Neuron (in vitro differentiated cells): ENCODE measurements at regions not wholly inside any gene's neighbourhood (a gene's known extent, or its start where the extent isn't known, plus 50 kb on each side); places are given as distances from the start of the nearest gene placed in this dataset.

Experiments used
- H2AFZ ChIP-seq: one replicate; pipeline ENCODE4 v1.6.1; 2013; ENCODE audit warnings: low read depth, mild to moderate bottlenecking, inconsistent platforms, low read length, moderate library complexity
- H3K27me3 ChIP-seq: one replicate; pipeline ENCODE4 v1.6.1; 2013; ENCODE audit warnings: low read length; ENCODE audit not compliant: insufficient read depth
- H3K36me3 ChIP-seq: one replicate; pipeline ENCODE4 v1.6.1; 2013; ENCODE audit warnings: low read length; ENCODE audit not compliant: insufficient read depth
- H3K4me1 ChIP-seq: one replicate; pipeline ENCODE4 v1.6.1; 2013; ENCODE audit warnings: low read length; ENCODE audit not compliant: insufficient read depth
- H3K4me3 ChIP-seq: 2 replicates; pipeline ENCODE4 v1.5.1; 2013; ENCODE audit warnings: mild to moderate bottlenecking, low read length, moderate library complexity
- H3K9me3 ChIP-seq: one replicate; pipeline ENCODE4 v1.6.1; 2013; ENCODE audit warnings: low read length

GRCh38 chr9:4413856-4414255 lies 76.4 kb upstream of the SLC1A1 start:
- Histone ChIP-seq H3K27me3 (no peaks in the 10 kb centered on the region), H2AFZ (no peak overlapping the region), H3K9me3 (no peaks in the 10 kb centered on the region), H3K36me3 (no peaks in the 10 kb centered on the region), H3K4me3 (no peak overlapping the region), H3K4me1 (peaks cover 2% of the 10 kb centered on the region)

DNA sequence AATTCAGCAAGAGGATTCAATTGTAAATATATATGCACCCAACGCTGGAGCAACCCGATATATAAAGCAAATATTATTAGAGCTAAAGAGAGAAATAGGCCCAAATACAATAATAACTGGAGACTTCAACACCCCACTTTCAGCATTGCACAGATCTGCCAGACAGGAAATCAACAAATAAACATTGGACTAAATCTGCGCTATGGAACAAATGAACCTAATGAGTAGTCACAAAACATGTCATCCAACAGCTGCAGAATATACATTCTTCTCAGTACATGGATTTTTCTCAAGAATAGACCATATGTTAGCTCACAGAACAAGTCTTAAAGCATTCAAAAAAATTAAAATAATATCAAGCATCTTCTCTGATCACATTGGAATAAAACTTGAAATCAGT lies 86.1 kb upstream of the SLC1A1 start:
- no peaks in the 10 kb centered on the region for H3K27me3 ChIP-seq
- H2AFZ ChIP-seq, result no peak overlapping the region
- no peaks in the 10 kb centered on the region for H3K9me3 ChIP-seq
- H3K4me3 ChIP-seq, result no peak overlapping the region
- H3K36me3 ChIP-seq, result no peaks in the 10 kb centered on the region
- no peaks in the 10 kb centered on the region for H3K4me1 ChIP-seq

GRCh38 chr9:4402501-4402900 lies 87.8 kb upstream of the SLC1A1 start:
- no peaks in the 10 kb centered on the region for H3K27me3 ChIP-seq
- H3K36me3 ChIP-seq, result no peaks in the 10 kb centered on the region
- no peaks in the 10 kb centered on the region for H3K4me1 ChIP-seq
- H3K4me3 ChIP-seq, result no peak overlapping the region
- H3K9me3 ChIP-seq, result no peaks in the 10 kb centered on the region
- H2AFZ ChIP-seq, result no peak overlapping the region

DNA sequence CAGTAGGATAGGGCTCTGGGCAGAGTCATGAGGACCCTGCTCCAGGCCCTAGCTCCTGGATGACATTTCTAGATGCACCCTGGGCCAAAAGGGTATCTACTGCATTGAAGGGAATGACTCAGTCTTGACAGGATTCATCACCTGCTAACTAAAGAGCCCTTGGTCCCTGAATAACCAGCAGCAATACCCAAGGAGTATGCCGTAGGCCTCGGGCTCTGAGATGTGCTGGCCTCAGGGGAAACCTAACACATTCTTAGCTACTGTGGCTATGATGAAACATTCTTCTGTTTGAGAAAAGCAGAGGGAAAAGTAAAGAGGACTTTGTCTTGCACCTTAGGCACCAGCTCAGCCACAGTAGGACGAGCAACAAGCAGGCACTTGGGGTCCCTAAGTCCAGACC lies 89.5 kb upstream of the SLC1A1 start:
- no peak overlapping the region for H3K4me3 ChIP-seq
- no peaks in the 10 kb centered on the region for H3K4me1 ChIP-seq
- no peaks in the 10 kb centered on the region for H3K27me3 ChIP-seq
- H3K36me3 ChIP-seq, result no peaks in the 10 kb centered on the region
- no peaks in the 10 kb centered on the region for H3K9me3 ChIP-seq
- no peak overlapping the region for H2AFZ ChIP-seq

DNA sequence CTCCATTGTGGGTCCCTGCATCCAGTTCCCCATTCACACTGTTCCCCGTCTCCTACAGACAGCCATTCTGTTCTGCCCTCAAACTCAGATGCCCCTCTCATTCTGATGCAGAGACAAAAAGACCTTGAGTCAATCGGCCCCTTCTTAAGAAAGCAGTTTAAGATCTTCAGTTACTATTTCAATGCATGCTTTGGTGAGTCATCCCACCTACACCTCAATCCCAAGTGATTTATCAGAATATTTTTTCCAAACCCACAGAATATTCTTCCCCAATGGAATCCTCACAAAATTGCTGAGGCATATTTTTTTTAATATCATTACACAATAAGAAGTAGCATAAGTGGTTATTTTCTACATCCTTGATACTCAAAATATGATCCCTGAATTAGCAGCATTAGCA lies 92.4 kb upstream of the SLC1A1 start:
- Histone ChIP-seq H3K27me3 (no peaks in the 10 kb centered on the region), H2AFZ (no peak overlapping the region), H3K9me3 (no peaks in the 10 kb centered on the region), H3K4me3 (no peak overlapping the region), H3K36me3 (no peaks in the 10 kb centered on the region), H3K4me1 (no peaks in the 10 kb centered on the region)

GRCh38 chr9:4393806-4394523 lies 94.1 kb upstream of the GLIS3 start:
- Histone ChIP-seq H3K4me1 (no peaks in the 10 kb centered on the region), H3K9me3 (no peaks in the 10 kb centered on the region), H3K36me3 (no peaks in the 10 kb centered on the region), H3K27me3 (no peaks in the 10 kb centered on the region), H2AFZ (no peak overlapping the region), H3K4me3 (no peak overlapping the region)

DNA sequence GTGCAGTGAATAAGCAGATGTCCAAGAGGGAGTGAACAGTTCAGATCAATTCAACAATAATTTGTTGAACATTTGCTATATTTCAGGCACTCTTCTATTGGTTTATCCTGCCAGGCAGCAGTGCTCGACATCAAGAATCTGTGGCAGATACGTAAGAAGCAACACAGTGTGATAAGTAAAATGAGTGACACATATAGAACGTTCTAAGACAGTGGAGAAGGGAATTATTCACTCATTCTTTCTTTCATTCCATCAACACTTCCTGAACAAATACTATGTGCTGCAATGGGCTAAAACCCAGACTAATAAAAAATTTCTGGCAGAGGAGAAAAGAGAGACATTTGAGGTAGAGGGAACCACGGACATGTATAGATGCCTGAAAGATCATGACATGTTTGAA lies 89.9 kb upstream of the GLIS3 start:
- H3K4me1 ChIP-seq, result no peaks in the 10 kb centered on the region
- no peak overlapping the region for H3K4me3 ChIP-seq
- H3K9me3 ChIP-seq, result no peaks in the 10 kb centered on the region
- H3K27me3 ChIP-seq, result no peaks in the 10 kb centered on the region
- no peak overlapping the region for H2AFZ ChIP-seq
- H3K36me3 ChIP-seq, result no peaks in the 10 kb centered on the region

DNA sequence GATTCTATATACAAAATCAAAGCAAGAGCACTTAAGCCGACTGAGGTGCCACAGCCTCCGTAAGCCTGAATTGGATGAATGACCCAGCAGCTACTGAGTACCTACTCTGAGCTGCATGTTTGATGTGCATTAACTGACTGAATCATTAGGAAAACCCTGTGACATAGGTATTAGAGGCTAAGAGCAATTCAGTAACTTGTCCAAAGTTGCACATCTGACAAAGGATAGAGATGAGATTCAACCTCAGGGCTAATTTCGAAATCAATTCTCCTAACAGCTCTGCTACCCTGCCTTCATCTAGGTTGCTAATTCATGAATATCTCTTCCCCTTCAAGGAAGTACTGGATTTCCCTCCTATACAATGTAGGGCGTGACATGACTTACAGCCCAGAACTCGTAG lies 89.1 kb upstream of the GLIS3 start:
- no peak overlapping the region for H3K4me3 ChIP-seq
- H3K27me3 ChIP-seq, result no peaks in the 10 kb centered on the region

DNA sequence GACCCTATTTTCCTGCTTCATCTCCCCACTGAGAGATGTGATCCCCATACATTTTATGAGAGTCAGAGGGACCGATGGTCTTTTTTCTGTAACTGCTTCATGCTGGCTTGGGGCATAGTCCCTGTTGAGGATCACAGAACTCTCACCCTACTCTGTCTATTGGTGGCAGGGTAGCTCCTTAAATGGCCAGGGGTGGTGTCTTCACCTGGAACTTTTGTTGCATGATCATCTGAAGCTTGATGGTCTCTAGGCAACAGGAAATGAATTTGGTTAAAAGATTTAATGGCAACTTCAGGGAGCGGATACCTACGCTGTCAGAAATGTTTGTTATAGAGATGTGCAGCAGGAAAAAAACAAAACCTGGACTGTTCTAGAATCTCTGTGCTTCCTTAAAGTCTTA lies 87.0 kb upstream of the GLIS3 start:
- Histone ChIP-seq H2AFZ (no peak overlapping the region), H3K9me3 (no peaks in the 10 kb centered on the region), H3K27me3 (no peaks in the 10 kb centered on the region), H3K4me1 (no peaks in the 10 kb centered on the region), H3K4me3 (no peak overlapping the region), H3K36me3 (no peaks in the 10 kb centered on the region)

More for the DNA sequence above, 89.1 kb upstream of the GLIS3 start:
- H3K4me1 ChIP-seq, result no peaks in the 10 kb centered on the region
- no peaks in the 10 kb centered on the region for H3K36me3 ChIP-seq
- H2AFZ ChIP-seq, result no peak overlapping the region
- H3K9me3 ChIP-seq, result no peaks in the 10 kb centered on the region

DNA sequence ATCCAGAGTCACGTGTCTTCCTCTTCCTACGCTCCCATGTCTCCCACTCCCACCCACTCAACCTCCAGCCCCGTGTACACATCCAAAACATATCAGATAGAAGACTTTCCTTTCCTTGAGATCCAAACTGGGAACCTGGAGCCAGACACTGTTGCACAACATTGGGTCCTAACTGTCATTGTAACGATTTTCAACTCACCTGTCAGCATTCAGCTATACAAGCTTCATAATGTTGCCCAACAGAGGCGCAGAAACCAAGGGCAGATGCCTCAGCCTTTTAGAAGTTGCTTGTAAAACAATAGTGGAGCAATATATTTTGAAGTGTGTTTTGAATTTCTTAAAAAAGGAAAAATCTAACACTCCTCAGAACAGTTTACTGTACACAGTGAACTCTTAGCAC lies 84.9 kb upstream of the GLIS3 start:
- Histone ChIP-seq H3K4me1 (no peaks in the 10 kb centered on the region), H3K9me3 (no peaks in the 10 kb centered on the region), H3K36me3 (no peaks in the 10 kb centered on the region), H3K4me3 (no peak overlapping the region), H3K27me3 (no peaks in the 10 kb centered on the region), H2AFZ (no peak overlapping the region)

- Histone ChIP-seq H3K27me3 (peaks cover 3% of the 10 kb centered on the region), H3K36me3 (no peaks in the 10 kb centered on the region), H3K9me3 (no peaks in the 10 kb centered on the region), H3K4me3 (no peak overlapping the region), H2AFZ (no peak overlapping the region), H3K4me1 (no peaks in the 10 kb centered on the region)
Observed at GRCh38 chr9:4382722-4383317, 83.0 kb upstream of the GLIS3 start.

GRCh38 chr9:4381744-4382143 lies 81.9 kb upstream of the GLIS3 start:
- Histone ChIP-seq H3K4me1 (no peaks in the 10 kb centered on the region), H3K27me3 (peaks cover 3% of the 10 kb centered on the region)

GRCh38 chr9:4380406-4380805 lies 80.5 kb upstream of the GLIS3 start:
- H3K4me1 ChIP-seq, result peaks cover 4% of the 10 kb centered on the region
- no peaks in the 10 kb centered on the region for H3K9me3 ChIP-seq
- no peak overlapping the region for H2AFZ ChIP-seq
- H3K36me3 ChIP-seq, result no peaks in the 10 kb centered on the region
- H3K27me3 ChIP-seq, result peaks cover 3% of the 10 kb centered on the region
- no peak overlapping the region for H3K4me3 ChIP-seq

More at GRCh38 chr9:4381744-4382143, 81.9 kb upstream of the GLIS3 start:
- no peaks in the 10 kb centered on the region for H3K9me3 ChIP-seq
- no peak overlapping the region for H2AFZ ChIP-seq
- H3K4me3 ChIP-seq, result no peak overlapping the region
- H3K36me3 ChIP-seq, result no peaks in the 10 kb centered on the region
